ENCODE measurements at regions not wholly inside any gene's neighbourhood (a gene's known extent, or its start where the extent isn't known, plus 50 kb on each side); places are given as distances from the start of the nearest gene placed in this dataset.

GRCh38 chr2:217438821-217439220, 564.0 kb downstream of the TNS1 start:
- no peaks in the 10 kb centered on the region for H3K9me3 Mint-ChIP-seq
- H3K36me3 ChIP-seq (ENCODE audit: insufficient read depth), result no peaks in the 10 kb centered on the region
- H3K27ac ChIP-seq (ENCODE audit: low read depth), result no peak overlapping the region
- no peaks in the 10 kb centered on the region for H3K36me3 Mint-ChIP-seq (ENCODE audit: low read depth)
- no peak overlapping the region for H2AFZ ChIP-seq
- H3K79me2 ChIP-seq (replicated peaks; ENCODE audit: insufficient read depth), result no peaks in the 10 kb centered on the region
- no peak for DNase-seq (ENCODE audit: low spot score)
- no peak for TF ChIP-seq POLR2AphosphoS5 (IDR thresholded peaks at IDR 0.05; ENCODE audit: low read depth)
- TF ChIP-seq ETS1 (IDR thresholded peaks at IDR 0.05), result no peak
- TF ChIP-seq REST (IDR thresholded peaks at IDR 0.05; ENCODE audit: unreplicated experiment), result no peak
- no peak for TF ChIP-seq CTCF (conservative IDR thresholded peaks at IDR 0.05; ENCODE audit: low read depth in 2 of 2)
- no peak for TF ChIP-seq ZNF331 (CRISPR knock-in tag; IDR thresholded peaks at IDR 0.05; ENCODE audit: low read depth)
- no peak for TF ChIP-seq EZH2 (IDR thresholded peaks at IDR 0.05; ENCODE audit: low read depth, unreplicated experiment)
- no peak for TF ChIP-seq STAT1 (IDR thresholded peaks at IDR 0.05; ENCODE audit: unreplicated experiment)
- no peak for TF ChIP-seq ZNF114 (CRISPR knock-in tag; IDR thresholded peaks at IDR 0.05)
- TF ChIP-seq EZH2phosphoT487 (IDR thresholded peaks at IDR 0.05; ENCODE audit: unreplicated experiment), result no peak
- no peak for TF ChIP-seq NANOG (IDR thresholded peaks at IDR 0.05; ENCODE audit: borderline replicate concordance)
- no peak for TF ChIP-seq JUNB (IDR thresholded peaks at IDR 0.05; ENCODE audit: unreplicated experiment)
- no peak overlapping the region for H3K4me3 Mint-ChIP-seq
- no peaks in the 10 kb centered on the region for H3K9me2 ChIP-seq (ENCODE audit: insufficient read depth)
- no peaks in the 10 kb centered on the region for H3F3A ChIP-seq (replicated peaks; ENCODE audit: low read depth)
- no peaks in the 10 kb centered on the region for H3K27me3 ChIP-seq (ENCODE audit: insufficient read depth)
- H3K4me2 ChIP-seq, result no peak overlapping the region
- no peaks in the 10 kb centered on the region for H3K27me3 Mint-ChIP-seq (ENCODE audit: insufficient read depth, low read depth, poor library complexity)
- no peak for ATAC-seq
- H3K4me1 Mint-ChIP-seq, result peaks cover 14% of the 10 kb centered on the region
- peaks cover 7% of the 10 kb centered on the region for H3K4me1 ChIP-seq (ENCODE audit: insufficient read depth)
- H3K4me3 ChIP-seq, result no peak overlapping the region
- H3K27ac Mint-ChIP-seq, result no peak overlapping the region
- H4K20me1 ChIP-seq (replicated peaks; ENCODE audit: insufficient read depth), result no peaks in the 10 kb centered on the region
